ENCODE measurements at regions not wholly inside any gene's neighbourhood (a gene's known extent, or its start where the extent isn't known, plus 50 kb on each side); places are given as distances from the start of the nearest gene placed in this dataset.

GRCh38 chr5:160497878-160498277 is 76.2 kb downstream of the PTTG1 start:
- TF ChIP-seq, protein P1, sequence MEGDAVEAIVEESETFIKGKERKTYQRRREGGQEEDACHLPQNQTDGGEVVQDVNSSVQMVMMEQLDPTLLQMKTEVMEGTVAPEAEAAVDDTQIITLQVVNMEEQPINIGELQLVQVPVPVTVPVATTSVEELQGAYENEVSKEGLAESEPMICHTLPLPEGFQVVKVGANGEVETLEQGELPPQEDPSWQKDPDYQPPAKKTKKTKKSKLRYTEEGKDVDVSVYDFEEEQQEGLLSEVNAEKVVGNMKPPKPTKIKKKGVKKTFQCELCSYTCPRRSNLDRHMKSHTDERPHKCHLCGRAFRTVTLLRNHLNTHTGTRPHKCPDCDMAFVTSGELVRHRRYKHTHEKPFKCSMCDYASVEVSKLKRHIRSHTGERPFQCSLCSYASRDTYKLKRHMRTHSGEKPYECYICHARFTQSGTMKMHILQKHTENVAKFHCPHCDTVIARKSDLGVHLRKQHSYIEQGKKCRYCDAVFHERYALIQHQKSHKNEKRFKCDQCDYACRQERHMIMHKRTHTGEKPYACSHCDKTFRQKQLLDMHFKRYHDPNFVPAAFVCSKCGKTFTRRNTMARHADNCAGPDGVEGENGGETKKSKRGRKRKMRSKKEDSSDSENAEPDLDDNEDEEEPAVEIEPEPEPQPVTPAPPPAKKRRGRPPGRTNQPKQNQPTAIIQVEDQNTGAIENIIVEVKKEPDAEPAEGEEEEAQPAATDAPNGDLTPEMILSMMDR (conservative IDR thresholded peaks at IDR 0.05; ENCODE audit: low read length): no peak
- TF ChIP-seq EZH2phosphoT487 (IDR thresholded peaks at IDR 0.05; ENCODE audit: borderline replicate concordance): no peak
